Lower leg skin (tissue), 4 donors: ENCODE measurements at regions not wholly inside any gene's neighbourhood (a gene's known extent, or its start where the extent isn't known, plus 50 kb on each side); places are given as distances from the start of the nearest gene placed in this dataset.

Source experiments
- DNase-seq, 2 donors: peaks; one replicate each; pipeline ENCODE4 v3.0.0-alpha.2; 2019; ENCODE audit warnings: low spot score in 2 of 2
- H3K4me3 ChIP-seq: fragments of 200-600 bp; sonication (generic); 2 replicates; pipeline ENCODE4 v1.5.1; 2017; ENCODE audit warnings: mild to moderate bottlenecking, low read depth; ENCODE audit not compliant: poor library complexity, severe bottlenecking
- CTCF ChIP-seq, 3 donors: fragments of 450-650 bp; IDR thresholded peaks; one replicate each; pipeline ENCODE4 v1.5.1; 2016; ENCODE audit warnings: antibody characterized with exemption in 3 of 3, mild to moderate bottlenecking in 3 of 3, moderate library complexity in 2 of 3
- POLR2A ChIP-seq, 2 donors: fragments of 450-650 bp; IDR thresholded peaks; one replicate each; pipeline ENCODE4 v1.6.1; 2016 to 2017; ENCODE audit warnings: antibody characterized with exemption in 2 of 2, mild to moderate bottlenecking in 1 of 2, moderate library complexity in 1 of 2
- WGBS, 2 donors: methylation state at CpG; one replicate each; pipeline ENCODE4 v1.1.5; 2018; 5-methylcytosine and 5-hydroxymethylcytosine counted together
- intact Hi-C: fragments of 100-400 bp; cut with DNase I; formaldehyde crosslinking; loops from one replicate; pipeline ENCODE4 v1.15.0; 2023; ENCODE audit warnings: low total_unique reads

DNA sequence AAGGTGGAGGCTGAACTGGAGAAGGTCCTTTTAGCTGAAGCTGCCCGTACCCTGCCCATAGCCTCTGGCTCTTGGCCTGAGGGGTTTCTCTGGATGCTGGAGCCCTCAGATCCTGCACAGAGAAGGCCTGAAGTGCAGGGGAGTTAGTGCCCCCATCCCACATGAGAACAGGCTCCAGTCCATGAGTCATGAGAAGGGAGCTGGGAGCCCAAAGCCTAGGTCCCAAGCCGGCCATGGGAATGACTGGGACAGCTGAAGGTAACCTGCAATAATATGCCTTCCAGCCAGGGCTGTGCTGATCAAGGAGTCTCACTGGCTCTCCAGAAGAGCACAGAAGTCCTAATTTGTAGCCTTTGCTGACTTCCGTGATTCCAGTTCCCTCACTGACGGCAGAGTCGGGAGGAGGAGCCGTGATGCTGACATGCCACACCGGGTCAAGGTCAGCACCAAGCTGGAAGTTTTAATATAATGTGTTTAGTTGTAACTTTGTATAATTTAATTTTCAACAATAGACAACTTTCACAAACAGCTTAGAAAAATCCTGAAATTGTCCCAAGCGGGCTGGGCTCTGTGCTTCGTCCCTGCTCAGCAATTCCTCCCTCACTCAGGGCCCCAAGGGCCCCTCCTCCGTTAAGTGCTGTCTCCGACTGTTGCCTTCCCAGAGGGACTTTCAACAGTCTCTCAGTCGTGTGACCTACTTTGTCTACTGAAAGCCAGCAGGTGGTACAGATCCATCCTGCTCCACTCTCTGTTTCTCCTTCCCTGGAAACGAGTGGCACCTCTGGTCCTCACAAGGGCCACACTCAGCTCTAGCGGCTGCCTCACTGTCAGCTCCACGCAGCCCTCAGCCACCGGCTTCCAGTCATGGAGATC is 387.8 kb downstream of the GADD45G start:
- TF ChIP-seq CTCF (IDR thresholded peaks at IDR 0.05): no peak
- TF ChIP-seq POLR2A (IDR thresholded peaks at IDR 0.05): no peak
- intact Hi-C loops: no loop called here
- WGBS, 2 donors: 81 to 87% methylated on average over 16 of the region's 16 CpGs

GRCh38 chr9:89993678-89994630 is 389.1 kb downstream of the GADD45G start:
- 28 to 55% methylated on average over 5 of the region's 5 CpGs for WGBS, 2 donors
- TF ChIP-seq CTCF (IDR thresholded peaks at IDR 0.05) (no peak), POLR2A (IDR thresholded peaks at IDR 0.05) (no peak)
- intact Hi-C loops: no loop called here
- no peak overlapping the region for H3K4me3 ChIP-seq
- peak; percentile 55 to 90 for DNase-seq

More for the DNA sequence above, 387.8 kb downstream of the GADD45G start:
- DNase-seq: no peak
- H3K4me3 ChIP-seq: no peak overlapping the region

DNA sequence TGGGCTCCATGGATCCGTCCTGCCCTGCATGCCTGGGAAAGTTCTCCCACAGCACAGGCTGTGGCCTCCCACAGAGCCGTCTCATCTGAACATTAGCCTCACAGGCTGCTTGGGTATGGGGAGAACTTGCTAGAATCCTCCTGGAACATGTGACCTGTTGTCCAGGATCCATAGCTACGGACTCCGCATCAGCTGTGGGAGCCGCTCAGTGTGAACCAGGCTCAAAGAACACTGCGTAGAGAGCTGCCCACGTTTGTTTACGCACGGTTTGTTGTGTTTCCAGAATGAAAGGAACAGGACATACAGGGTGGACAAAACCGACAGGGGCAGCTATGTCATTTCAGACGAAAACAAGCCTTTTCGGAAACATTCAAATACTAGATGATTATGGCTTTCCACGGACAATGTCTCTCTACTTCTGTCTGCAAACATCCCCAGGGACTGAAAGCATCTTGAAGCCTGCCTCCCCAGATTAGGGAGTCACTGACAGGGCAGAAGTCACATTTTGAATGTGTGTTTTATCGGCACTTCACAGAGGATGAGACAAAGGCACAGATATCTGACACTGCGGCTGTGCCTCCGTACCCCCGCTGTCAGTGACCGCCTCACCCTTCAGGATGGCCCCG is 390.3 kb downstream of the GADD45G start:
- TF ChIP-seq CTCF (IDR thresholded peaks at IDR 0.05) (no peak), POLR2A (IDR thresholded peaks at IDR 0.05) (no peak)
- intact Hi-C loops: no loop called here
- WGBS, 2 donors: 85 to 87% methylated on average over 19 of the region's 19 CpGs
- DNase-seq: no peak
- no peak overlapping the region for H3K4me3 ChIP-seq

- 70% methylated on average over 5 of the region's 5 CpGs for WGBS, 2 donors
- peak in 1 of 2 donors; percentile 50 for DNase-seq
- H3K4me3 ChIP-seq: no peak overlapping the region
- TF ChIP-seq POLR2A (IDR thresholded peaks at IDR 0.05) (no peak), CTCF (IDR thresholded peaks at IDR 0.05) (no peak)
- intact Hi-C loops: no loop called here
Measured at GRCh38 chr9:89996116-89996515, 391.3 kb downstream of the GADD45G start.

- no peak for DNase-seq
- WGBS, 2 donors: 86 to 100% methylated on average over 3 of the region's 3 CpGs
- intact Hi-C loops: no loop called here
- H3K4me3 ChIP-seq: no peak overlapping the region
- TF ChIP-seq CTCF (IDR thresholded peaks at IDR 0.05) (no peak), POLR2A (IDR thresholded peaks at IDR 0.05) (no peak)
Measured at GRCh38 chr9:89996773-89997172, 392.0 kb downstream of the GADD45G start.
